IMR-90 (cell line): ENCODE measurements at regions not wholly inside any gene's neighbourhood (a gene's known extent, or its start where the extent isn't known, plus 50 kb on each side); places are given as distances from the start of the nearest gene placed in this dataset.

ENCODE experiments used
- ATAC-seq: fragments of 200-7000 bp; cut with Tn5 transposase; 2 replicates; pipeline ENCODE4 v1.9.1; 2020; ENCODE audit warnings: low read depth, mild to moderate bottlenecking, moderate library complexity
- BruUV-seq: library from RNA; stranded (reverse); fragments of 400-500 nt; replicated peaks from 2 replicates; lab custom pipeline; 2021; lab: Mats Ljungman, UMichigan
- CTCF ChIA-PET: fragments of 300-600 bp; formaldehyde crosslinking; extraction: SDS; loops from one replicate; lab custom pipeline; 2021; ENCODE audit warnings: antibody characterized with exemption; lab: Yijun Ruan, JAX
- POLR2A ChIA-PET: fragments of 300-600 bp; sonication (Branson Sonifier 250); formaldehyde crosslinking; loops from one replicate; lab custom pipeline; 2022; ENCODE audit warnings: antibody characterized with exemption; ENCODE audit not compliant: unreplicated experiment; lab: Charles Lee
- DNase-seq: peaks from one replicate; pipeline ENCODE4 v3.0.0; 2013
- H2AFZ ChIP-seq: replicated peaks from 2 replicates; pipeline ENCODE3; 2013; ENCODE audit warnings: low read length, mild to moderate bottlenecking; ENCODE audit not compliant: poor library complexity
- H2AK5ac ChIP-seq: 2 replicates; pipeline ENCODE4 v1.6.1; 2013; ENCODE audit warnings: low read depth, low read length, inconsistent platforms
- H2AK9ac ChIP-seq: replicated peaks from 2 replicates; pipeline ENCODE3; 2013; ENCODE audit warnings: mild to moderate bottlenecking, low read depth, low read length, moderate library complexity; ENCODE audit not compliant: poor library complexity
- H2BK120ac ChIP-seq: 2 replicates; pipeline ENCODE4 v1.6.1; 2013; ENCODE audit warnings: low read depth, low read length, inconsistent platforms
- H2BK15ac ChIP-seq: 3 replicates; pipeline ENCODE4 v1.6.1; 2013; ENCODE audit warnings: low read depth, low read length, inconsistent platforms
- H2BK20ac ChIP-seq: 2 replicates; pipeline ENCODE4 v1.6.1; 2013; ENCODE audit warnings: low read depth, mild to moderate bottlenecking, inconsistent platforms, low read length, moderate library complexity
- H2BK5ac ChIP-seq: 2 replicates; pipeline ENCODE4 v1.6.1; 2013; ENCODE audit warnings: mild to moderate bottlenecking, low read depth, low read length, inconsistent platforms; ENCODE audit not compliant: poor library complexity, severe bottlenecking
- H3K14ac ChIP-seq: replicated peaks from 2 replicates; pipeline ENCODE4 v1.6.1; 2013; ENCODE audit warnings: low read depth, low read length, inconsistent platforms
- H3K18ac ChIP-seq: 2 replicates; pipeline ENCODE4 v1.6.1; 2013; ENCODE audit warnings: low read depth, low read length, control low read depth
- H3K23ac ChIP-seq: 2 replicates; pipeline ENCODE4 v1.6.1; 2013; ENCODE audit warnings: low read depth, low read length, inconsistent platforms
- H3K27ac ChIP-seq: 2 replicates; pipeline ENCODE4 v1.5.1; 2013; ENCODE audit warnings: mild to moderate bottlenecking, control low read depth, low read length; ENCODE audit not compliant: insufficient read depth
- H3K27me3 ChIP-seq: 2 replicates; pipeline ENCODE4 v1.6.1; 2013; ENCODE audit warnings: low read length; ENCODE audit not compliant: control insufficient read depth, insufficient read depth
- H3K36me3 ChIP-seq: 2 replicates; pipeline ENCODE4 v1.6.1; 2013; ENCODE audit warnings: low read length, mixed read lengths; ENCODE audit not compliant: control insufficient read depth, insufficient read depth
- H3K4ac ChIP-seq: 2 replicates; pipeline ENCODE4 v1.6.1; 2013; ENCODE audit warnings: low read depth, low read length, inconsistent platforms
- H3K4me1 ChIP-seq: 2 replicates; pipeline ENCODE4 v1.6.1; 2013; ENCODE audit warnings: low read length, mixed read lengths; ENCODE audit not compliant: control insufficient read depth, insufficient read depth
- H3K4me2 ChIP-seq: 2 replicates; pipeline ENCODE4 v1.6.1; 2013; ENCODE audit warnings: low read depth, mild to moderate bottlenecking, control low read depth, low read length, moderate library complexity
- H3K4me3 ChIP-seq: 2 replicates; pipeline ENCODE4 v1.5.1; 2013; ENCODE audit warnings: low read depth, mild to moderate bottlenecking, control low read depth, low read length, moderate library complexity; ENCODE audit not compliant: insufficient read depth
- H3K56ac ChIP-seq: 2 replicates; pipeline ENCODE4 v1.6.1; 2013; ENCODE audit warnings: low read length, inconsistent platforms; ENCODE audit not compliant: insufficient read depth; ENCODE audit errors: extremely low read depth
- H3K79me1 ChIP-seq, 2 experiments: 2 replicates each; pipeline ENCODE4 v1.6.1; 2013; ENCODE audit warnings: low read length in 2 of 2, inconsistent platforms in 1 of 2, low read depth in 1 of 2
- H3K9ac ChIP-seq: 2 replicates; pipeline ENCODE4 v1.6.1; 2013; ENCODE audit warnings: low read depth, low read length, control low read depth
- H3K9me1 ChIP-seq: 2 replicates; pipeline ENCODE4 v1.6.1; 2013; ENCODE audit warnings: low read length, inconsistent platforms; ENCODE audit not compliant: insufficient read depth
- H3K9me3 ChIP-seq: 2 replicates; pipeline ENCODE4 v1.6.1; 2013; ENCODE audit warnings: low read length; ENCODE audit not compliant: control insufficient read depth, insufficient read depth
- H4K20me1 ChIP-seq: 2 replicates; pipeline ENCODE4 v1.6.1; 2013; ENCODE audit warnings: low read length, inconsistent platforms; ENCODE audit not compliant: insufficient read depth
- H4K5ac ChIP-seq: 2 replicates; pipeline ENCODE4 v1.6.1; 2013; ENCODE audit warnings: mild to moderate bottlenecking, low read depth, low read length, control low read depth
- H4K8ac ChIP-seq, 2 experiments: 2 replicates each; pipeline ENCODE4 v1.6.1; 2013; ENCODE audit warnings: low read depth in 2 of 2, low read length in 2 of 2, control low read depth in 1 of 2, inconsistent platforms in 1 of 2
- H4K91ac ChIP-seq: 2 replicates; pipeline ENCODE4 v1.6.1; 2013; ENCODE audit warnings: low read depth, low read length, inconsistent platforms; ENCODE audit not compliant: insufficient read depth
- MAZ ChIP-seq: IDR thresholded peaks from 2 replicates; pipeline ENCODE4 v1.6.1; 2012; ENCODE audit warnings: low read depth, mild to moderate bottlenecking, low read length, improper control_type of control experiment, moderate library complexity, borderline replicate concordance
- MXI1 ChIP-seq: IDR thresholded peaks from 2 replicates; pipeline ENCODE4 v1.6.1; 2012; ENCODE audit warnings: low read depth, mild to moderate bottlenecking, low read length, moderate library complexity, borderline replicate concordance
- POLR2A ChIP-seq: IDR thresholded peaks from 2 replicates; pipeline ENCODE4 v1.6.1; 2012; ENCODE audit warnings: mild to moderate bottlenecking, low read depth, low read length
- RAD21 ChIP-seq: IDR thresholded peaks from 2 replicates; pipeline ENCODE4 v1.6.1; 2012; ENCODE audit warnings: low read length, improper control_type of control experiment
- SMC3 ChIP-seq: fragments of 150-350 bp; IDR thresholded peaks from 2 replicates; pipeline ENCODE4 v1.6.1; 2016; ENCODE audit warnings: low read depth, mild to moderate bottlenecking, antibody characterized with exemption, low read length, moderate library complexity
- WGBS, 2 experiments: methylation state at CpG; one replicate each; pipeline versions ENCODE4 v1.1.5 to v1.1.7; 2013; ENCODE audit warnings: missing lambda C conversion rate in 2 of 2; ENCODE audit not compliant: insufficient read length in 1 of 2; ENCODE audit errors: extremely low coverage in 2 of 2; 5-methylcytosine and 5-hydroxymethylcytosine counted together
- dilution Hi-C: fragments of 300-500 bp; cut with HindIII; formaldehyde crosslinking; loops from one replicate; pipeline ENCODE4 v1.14.3; 2018; ENCODE audit warnings: low sequenced_read_pairs; ENCODE audit not compliant: unreplicated experiment
- in situ Hi-C: fragments of 300-500 bp; cut with MboI; formaldehyde crosslinking; loops from 3 replicates; pipeline ENCODE4 v1.14.3; 2019; ENCODE audit warnings: low sequenced_read_pairs, inconsistent platforms, mixed read lengths
- intact Hi-C: fragments of 100-400 bp; cut with micrococcal nuclease; formaldehyde crosslinking; loops from 2 replicates; pipeline ENCODE4 v1.10.0; 2022

DNA sequence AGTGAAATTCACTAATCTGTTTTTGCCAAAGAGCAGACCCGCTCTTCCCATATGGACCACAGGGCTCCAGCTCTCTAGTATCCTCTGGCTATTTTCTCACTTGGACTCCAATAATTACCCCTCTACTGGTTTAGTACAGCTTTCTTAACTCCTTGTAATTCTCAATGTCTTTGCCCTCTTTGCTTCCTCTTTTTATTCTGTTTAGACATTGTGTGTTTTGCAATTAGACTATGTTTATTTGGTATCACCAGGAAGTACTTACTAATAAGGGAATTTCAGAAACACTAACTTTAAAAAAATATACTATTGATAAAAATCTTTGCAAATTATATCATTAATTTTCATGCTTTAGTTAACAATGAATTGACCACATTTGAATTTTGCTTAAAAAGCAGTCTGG lies 111.6 kb upstream of the OBI1 start:
- H3K14ac ChIP-seq: no peak overlapping the region
- ATAC-seq (no peak), DNase-seq (no peak)
- H3K4me1 ChIP-seq: no peaks in the 10 kb centered on the region
- WGBS, 2 experiments: no CpG with 5 or more reads among the region's 1 CpG
- H2BK120ac ChIP-seq: no peak overlapping the region
- H4K8ac ChIP-seq: no peak overlapping the region
- no peak overlapping the region for H2AK5ac ChIP-seq
- H3K36me3 ChIP-seq: no peaks in the 10 kb centered on the region
- CTCF ChIA-PET: no interaction called here
- no peak overlapping the region for H4K91ac ChIP-seq
- H3K18ac ChIP-seq: no peak overlapping the region
- no peaks in the 10 kb centered on the region for H3K9me3 ChIP-seq
- in situ Hi-C loops: no loop called here
- dilution Hi-C loops: no loop called here
- no peaks in the 10 kb centered on the region for H4K20me1 ChIP-seq
- BruUV-seq: no TSS peak
- no peaks in the 10 kb centered on the region for H3K79me1 ChIP-seq
- no peak overlapping the region for H2BK5ac ChIP-seq
- no peak overlapping the region for H2AK9ac ChIP-seq
- no peak overlapping the region for H2BK15ac ChIP-seq
- no peaks in the 10 kb centered on the region for H3K27me3 ChIP-seq
- H3K9me1 ChIP-seq: no peaks in the 10 kb centered on the region
- no peak overlapping the region for H3K56ac ChIP-seq
- H3K4me3 ChIP-seq: no peak overlapping the region
- no peak overlapping the region for H3K9ac ChIP-seq
- no peak overlapping the region for H2AFZ ChIP-seq
- H2BK20ac ChIP-seq: no peak overlapping the region
- no peak overlapping the region for H3K4me2 ChIP-seq
- H4K5ac ChIP-seq: no peak overlapping the region
- intact Hi-C loops: no loop called here
- POLR2A ChIA-PET: no interaction called here
- no peak overlapping the region for H3K27ac ChIP-seq
- TF ChIP-seq POLR2A (no peak), MAZ (no peak), SMC3 (no peak), MXI1 (no peak), RAD21 (no peak)
- H3K23ac ChIP-seq: no peak overlapping the region
- no peak overlapping the region for H3K4ac ChIP-seq
